ENCODE measurements at regions not wholly inside any gene's neighbourhood (a gene's known extent, or its start where the extent isn't known, plus 50 kb on each side); places are given as distances from the start of the nearest gene placed in this dataset.
"Not testable (repeated sequence)": the region's sequence is repeated elsewhere in the genome, so short reads cannot be mapped to it uniquely, and the experiment has no call there.

- DNase-seq (ENCODE audit: low read depth in 1 of 2, low spot score in 1 of 2): no peak
- H3K4me3 ChIP-seq (replicated peaks; ENCODE audit: insufficient read depth, low read length): no peak overlapping the region
- no peak overlapping the region for H3K27ac ChIP-seq (replicated peaks)
- no peak for TF ChIP-seq SPI1 (IDR thresholded peaks at IDR 0.05; ENCODE audit: borderline replicate concordance, low read depth)
- TF ChIP-seq POLR2AphosphoS5 (IDR thresholded peaks at IDR 0.05; ENCODE audit: low read depth): no peak
- TF ChIP-seq GABPA (IDR thresholded peaks at IDR 0.05; ENCODE audit: low read depth): no peak
- TF ChIP-seq, protein P1, sequence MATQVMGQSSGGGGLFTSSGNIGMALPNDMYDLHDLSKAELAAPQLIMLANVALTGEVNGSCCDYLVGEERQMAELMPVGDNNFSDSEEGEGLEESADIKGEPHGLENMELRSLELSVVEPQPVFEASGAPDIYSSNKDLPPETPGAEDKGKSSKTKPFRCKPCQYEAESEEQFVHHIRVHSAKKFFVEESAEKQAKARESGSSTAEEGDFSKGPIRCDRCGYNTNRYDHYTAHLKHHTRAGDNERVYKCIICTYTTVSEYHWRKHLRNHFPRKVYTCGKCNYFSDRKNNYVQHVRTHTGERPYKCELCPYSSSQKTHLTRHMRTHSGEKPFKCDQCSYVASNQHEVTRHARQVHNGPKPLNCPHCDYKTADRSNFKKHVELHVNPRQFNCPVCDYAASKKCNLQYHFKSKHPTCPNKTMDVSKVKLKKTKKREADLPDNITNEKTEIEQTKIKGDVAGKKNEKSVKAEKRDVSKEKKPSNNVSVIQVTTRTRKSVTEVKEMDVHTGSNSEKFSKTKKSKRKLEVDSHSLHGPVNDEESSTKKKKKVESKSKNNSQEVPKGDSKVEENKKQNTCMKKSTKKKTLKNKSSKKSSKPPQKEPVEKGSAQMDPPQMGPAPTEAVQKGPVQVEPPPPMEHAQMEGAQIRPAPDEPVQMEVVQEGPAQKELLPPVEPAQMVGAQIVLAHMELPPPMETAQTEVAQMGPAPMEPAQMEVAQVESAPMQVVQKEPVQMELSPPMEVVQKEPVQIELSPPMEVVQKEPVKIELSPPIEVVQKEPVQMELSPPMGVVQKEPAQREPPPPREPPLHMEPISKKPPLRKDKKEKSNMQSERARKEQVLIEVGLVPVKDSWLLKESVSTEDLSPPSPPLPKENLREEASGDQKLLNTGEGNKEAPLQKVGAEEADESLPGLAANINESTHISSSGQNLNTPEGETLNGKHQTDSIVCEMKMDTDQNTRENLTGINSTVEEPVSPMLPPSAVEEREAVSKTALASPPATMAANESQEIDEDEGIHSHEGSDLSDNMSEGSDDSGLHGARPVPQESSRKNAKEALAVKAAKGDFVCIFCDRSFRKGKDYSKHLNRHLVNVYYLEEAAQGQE (IDR thresholded peaks at IDR 0.05; ENCODE audit: insufficient replicate concordance, low read depth): no peak
- TF ChIP-seq, protein P2, sequence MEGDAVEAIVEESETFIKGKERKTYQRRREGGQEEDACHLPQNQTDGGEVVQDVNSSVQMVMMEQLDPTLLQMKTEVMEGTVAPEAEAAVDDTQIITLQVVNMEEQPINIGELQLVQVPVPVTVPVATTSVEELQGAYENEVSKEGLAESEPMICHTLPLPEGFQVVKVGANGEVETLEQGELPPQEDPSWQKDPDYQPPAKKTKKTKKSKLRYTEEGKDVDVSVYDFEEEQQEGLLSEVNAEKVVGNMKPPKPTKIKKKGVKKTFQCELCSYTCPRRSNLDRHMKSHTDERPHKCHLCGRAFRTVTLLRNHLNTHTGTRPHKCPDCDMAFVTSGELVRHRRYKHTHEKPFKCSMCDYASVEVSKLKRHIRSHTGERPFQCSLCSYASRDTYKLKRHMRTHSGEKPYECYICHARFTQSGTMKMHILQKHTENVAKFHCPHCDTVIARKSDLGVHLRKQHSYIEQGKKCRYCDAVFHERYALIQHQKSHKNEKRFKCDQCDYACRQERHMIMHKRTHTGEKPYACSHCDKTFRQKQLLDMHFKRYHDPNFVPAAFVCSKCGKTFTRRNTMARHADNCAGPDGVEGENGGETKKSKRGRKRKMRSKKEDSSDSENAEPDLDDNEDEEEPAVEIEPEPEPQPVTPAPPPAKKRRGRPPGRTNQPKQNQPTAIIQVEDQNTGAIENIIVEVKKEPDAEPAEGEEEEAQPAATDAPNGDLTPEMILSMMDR (IDR thresholded peaks at IDR 0.05; ENCODE audit: insufficient read depth, low read length): no peak
- peaks cover 2% of the 10 kb centered on the region for H3K27me3 ChIP-seq (ENCODE audit: insufficient read depth, poor library complexity, severe bottlenecking)
Measured at GRCh38 chr6:134748484-134748883, 201.4 kb downstream of the ALDH8A1 start.

- H3K4me3 ChIP-seq (replicated peaks; ENCODE audit: insufficient read depth, low read length); DNase-seq (ENCODE audit: low read depth in 1 of 2, low spot score in 1 of 2); H3K27ac ChIP-seq (replicated peaks); H3K27me3 ChIP-seq (ENCODE audit: insufficient read depth, poor library complexity, severe bottlenecking): not testable (repeated sequence)
Measured at GRCh38 chr6:134747197-134747596, 202.7 kb downstream of the ALDH8A1 start.

DNA sequence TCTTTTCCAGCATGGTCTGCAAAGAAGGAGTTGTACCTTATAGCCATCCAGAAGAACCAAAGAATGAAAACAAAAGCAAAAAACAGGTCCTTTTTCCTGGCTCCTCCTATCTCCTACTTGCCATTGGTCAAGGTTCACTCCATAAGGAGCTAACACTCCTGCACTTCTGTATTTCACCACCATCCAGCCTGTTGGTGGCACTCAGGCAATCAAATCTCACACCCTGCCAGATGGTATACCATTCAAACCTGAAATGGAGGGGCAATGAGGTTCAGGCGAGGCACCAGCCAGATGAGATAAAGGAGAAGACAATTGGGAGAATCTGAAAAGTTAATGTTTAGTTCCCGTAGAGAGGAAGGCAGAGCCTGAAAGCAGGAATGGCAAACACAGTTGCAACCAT, 203.8 kb downstream of the ALDH8A1 start:
- TF ChIP-seq SPI1 (IDR thresholded peaks at IDR 0.05; ENCODE audit: borderline replicate concordance, low read depth) (no peak), GABPA (IDR thresholded peaks at IDR 0.05; ENCODE audit: low read depth) (no peak), POLR2AphosphoS5 (IDR thresholded peaks at IDR 0.05; ENCODE audit: low read depth) (no peak)
- TF ChIP-seq, protein P1 (IDR thresholded peaks at IDR 0.05; ENCODE audit: insufficient replicate concordance, low read depth): no peak
- TF ChIP-seq, protein P2 (IDR thresholded peaks at IDR 0.05; ENCODE audit: insufficient read depth, low read length): no peak
- no peak overlapping the region for H3K27ac ChIP-seq (replicated peaks)
- H3K27me3 ChIP-seq (ENCODE audit: insufficient read depth, poor library complexity, severe bottlenecking): no peaks in the 10 kb centered on the region
- DNase-seq (ENCODE audit: low read depth in 1 of 2, low spot score in 1 of 2): no peak
- H3K4me3 ChIP-seq (replicated peaks; ENCODE audit: insufficient read depth, low read length): no peak overlapping the region

- not testable (repeated sequence) for H3K4me3 ChIP-seq (replicated peaks; ENCODE audit: insufficient read depth, low read length); H3K27me3 ChIP-seq (ENCODE audit: insufficient read depth, poor library complexity, severe bottlenecking); DNase-seq (ENCODE audit: low read depth in 1 of 2, low spot score in 1 of 2); H3K27ac ChIP-seq (replicated peaks)
Measured at GRCh38 chr6:134745192-134745591, 204.7 kb downstream of the ALDH8A1 start.

DNA sequence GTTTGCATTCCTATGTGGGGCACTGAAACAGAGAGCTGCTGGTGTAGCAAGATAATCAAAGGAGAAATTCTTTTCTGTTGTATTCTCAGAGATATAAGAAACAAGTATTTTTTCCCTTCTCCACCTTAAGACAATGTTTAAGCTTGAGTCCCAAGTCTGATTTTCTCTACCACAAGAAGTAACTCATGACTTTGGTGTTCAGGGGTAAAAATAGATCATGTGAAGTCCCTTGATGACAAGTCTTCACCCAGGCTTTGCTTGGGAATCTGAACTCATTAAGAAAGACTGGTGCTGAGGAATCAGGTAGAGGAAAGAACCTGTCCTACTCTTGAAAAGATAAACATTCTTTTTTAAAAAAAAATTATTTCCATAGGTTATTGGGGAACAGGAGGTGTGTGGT, 205.6 kb downstream of the ALDH8A1 start:
- Histone ChIP-seq H3K27ac (replicated peaks) (no peak overlapping the region), H3K27me3 (ENCODE audit: insufficient read depth, poor library complexity, severe bottlenecking) (peaks cover 5% of the 10 kb centered on the region), H3K4me3 (replicated peaks; ENCODE audit: insufficient read depth, low read length) (no peak overlapping the region)
- TF ChIP-seq, protein P1 (IDR thresholded peaks at IDR 0.05; ENCODE audit: insufficient replicate concordance, low read depth): no peak
- TF ChIP-seq, protein P2 (IDR thresholded peaks at IDR 0.05; ENCODE audit: insufficient read depth, low read length): no peak
- no peak for TF ChIP-seq GABPA (IDR thresholded peaks at IDR 0.05; ENCODE audit: low read depth)
- TF ChIP-seq POLR2AphosphoS5 (IDR thresholded peaks at IDR 0.05; ENCODE audit: low read depth): no peak
- TF ChIP-seq SPI1 (IDR thresholded peaks at IDR 0.05; ENCODE audit: borderline replicate concordance, low read depth): no peak
- no peak for DNase-seq (ENCODE audit: low read depth in 1 of 2, low spot score in 1 of 2)

All from HL-60 (cell line).